GM23338 (cell line): ENCODE measurements at regions not wholly inside any gene's neighbourhood (a gene's known extent, or its start where the extent isn't known, plus 50 kb on each side); places are given as distances from the start of the nearest gene placed in this dataset.

Experiments used
- EZH2 ChIP-seq: fragments of 200-600 bp; sonication (generic); IDR thresholded peaks from one replicate; pipeline ENCODE4 v1.8.0; 2017; ENCODE audit warnings: antibody characterized with exemption, mild to moderate bottlenecking, low read depth; ENCODE audit not compliant: unreplicated experiment
- TF ChIP-seq, protein P1 (sequence below), 2 experiments: fragments of 200-600 bp in 1 of 2; sonication (generic) in 1 of 2; conservative IDR thresholded peaks; 2 replicates each; pipeline versions ENCODE4 v1.5.1 to v1.6.1; 2016 to 2017; ENCODE audit warnings: antibody characterized with exemption in 2 of 2, low read depth in 2 of 2, mild to moderate bottlenecking in 2 of 2, moderate library complexity in 1 of 2

- TF ChIP-seq, protein P1, sequence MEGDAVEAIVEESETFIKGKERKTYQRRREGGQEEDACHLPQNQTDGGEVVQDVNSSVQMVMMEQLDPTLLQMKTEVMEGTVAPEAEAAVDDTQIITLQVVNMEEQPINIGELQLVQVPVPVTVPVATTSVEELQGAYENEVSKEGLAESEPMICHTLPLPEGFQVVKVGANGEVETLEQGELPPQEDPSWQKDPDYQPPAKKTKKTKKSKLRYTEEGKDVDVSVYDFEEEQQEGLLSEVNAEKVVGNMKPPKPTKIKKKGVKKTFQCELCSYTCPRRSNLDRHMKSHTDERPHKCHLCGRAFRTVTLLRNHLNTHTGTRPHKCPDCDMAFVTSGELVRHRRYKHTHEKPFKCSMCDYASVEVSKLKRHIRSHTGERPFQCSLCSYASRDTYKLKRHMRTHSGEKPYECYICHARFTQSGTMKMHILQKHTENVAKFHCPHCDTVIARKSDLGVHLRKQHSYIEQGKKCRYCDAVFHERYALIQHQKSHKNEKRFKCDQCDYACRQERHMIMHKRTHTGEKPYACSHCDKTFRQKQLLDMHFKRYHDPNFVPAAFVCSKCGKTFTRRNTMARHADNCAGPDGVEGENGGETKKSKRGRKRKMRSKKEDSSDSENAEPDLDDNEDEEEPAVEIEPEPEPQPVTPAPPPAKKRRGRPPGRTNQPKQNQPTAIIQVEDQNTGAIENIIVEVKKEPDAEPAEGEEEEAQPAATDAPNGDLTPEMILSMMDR (conservative IDR thresholded peaks at IDR 0.05; ENCODE audit: low read depth in 2 of 2) = no peak
- TF ChIP-seq EZH2 = no peak
Observed at GRCh38 chr14:73796415-73796814, 55.2 kb upstream of the PTGR2 start.
